ENCODE measurements at regions not wholly inside any gene's neighbourhood (a gene's known extent, or its start where the extent isn't known, plus 50 kb on each side); places are given as distances from the start of the nearest gene placed in this dataset.

- TF ChIP-seq CTCF (IDR thresholded peaks at IDR 0.05), result no peak
- no peak for TF ChIP-seq ZFX (IDR thresholded peaks at IDR 0.05; ENCODE audit: borderline replicate concordance)
Observed at GRCh38 chr10:21388589-21388988, 136.9 kb downstream of the SKIDA1 start.
